ENCODE measurements at regions not wholly inside any gene's neighbourhood (a gene's known extent, or its start where the extent isn't known, plus 50 kb on each side); places are given as distances from the start of the nearest gene placed in this dataset.

DNA sequence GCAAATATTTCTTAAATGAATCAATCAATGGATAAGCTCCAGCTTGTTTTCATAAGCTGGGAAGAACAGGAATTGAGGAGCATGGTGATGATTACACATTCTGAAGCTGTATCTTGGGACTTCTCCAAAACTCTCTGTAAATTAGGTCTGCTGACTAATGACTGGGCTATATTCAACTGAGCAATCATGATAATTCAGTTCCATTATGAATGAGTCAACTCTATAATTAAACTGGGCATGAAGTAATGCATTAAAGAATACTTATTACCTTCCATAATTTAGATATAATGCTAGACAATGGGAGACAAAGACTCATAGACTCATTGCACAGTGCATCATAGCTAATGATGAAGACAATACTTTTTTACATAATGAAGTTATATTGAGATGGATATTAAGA is 207.4 kb downstream of the CBLN2 start:
- TF ChIP-seq, protein P1, sequence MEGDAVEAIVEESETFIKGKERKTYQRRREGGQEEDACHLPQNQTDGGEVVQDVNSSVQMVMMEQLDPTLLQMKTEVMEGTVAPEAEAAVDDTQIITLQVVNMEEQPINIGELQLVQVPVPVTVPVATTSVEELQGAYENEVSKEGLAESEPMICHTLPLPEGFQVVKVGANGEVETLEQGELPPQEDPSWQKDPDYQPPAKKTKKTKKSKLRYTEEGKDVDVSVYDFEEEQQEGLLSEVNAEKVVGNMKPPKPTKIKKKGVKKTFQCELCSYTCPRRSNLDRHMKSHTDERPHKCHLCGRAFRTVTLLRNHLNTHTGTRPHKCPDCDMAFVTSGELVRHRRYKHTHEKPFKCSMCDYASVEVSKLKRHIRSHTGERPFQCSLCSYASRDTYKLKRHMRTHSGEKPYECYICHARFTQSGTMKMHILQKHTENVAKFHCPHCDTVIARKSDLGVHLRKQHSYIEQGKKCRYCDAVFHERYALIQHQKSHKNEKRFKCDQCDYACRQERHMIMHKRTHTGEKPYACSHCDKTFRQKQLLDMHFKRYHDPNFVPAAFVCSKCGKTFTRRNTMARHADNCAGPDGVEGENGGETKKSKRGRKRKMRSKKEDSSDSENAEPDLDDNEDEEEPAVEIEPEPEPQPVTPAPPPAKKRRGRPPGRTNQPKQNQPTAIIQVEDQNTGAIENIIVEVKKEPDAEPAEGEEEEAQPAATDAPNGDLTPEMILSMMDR (IDR thresholded peaks at IDR 0.05; ENCODE audit: borderline replicate concordance, extremely low read depth, low read length, poor library complexity, severe bottlenecking): no peak
- TF ChIP-seq EZH2 (IDR thresholded peaks at IDR 0.05; ENCODE audit: borderline replicate concordance, low read depth, low read length, severe bottlenecking): no peak
